Loucy (cell line): ENCODE measurements at regions not wholly inside any gene's neighbourhood (a gene's known extent, or its start where the extent isn't known, plus 50 kb on each side); places are given as distances from the start of the nearest gene placed in this dataset.

Experiments
- CTCF ChIP-seq: fragments of 200-600 bp; sonication (generic); conservative IDR thresholded peaks from 2 replicates; pipeline ENCODE4 v1.5.1; 2014; ENCODE audit warnings: mild to moderate bottlenecking, antibody characterized with exemption, low read length
- EZH2phosphoT487 ChIP-seq: fragments of 200-600 bp; IDR thresholded peaks from 2 replicates; pipeline ENCODE4 v1.6.1; 2018; ENCODE audit warnings: antibody characterized with exemption, mild to moderate bottlenecking, moderate library complexity, borderline replicate concordance

GRCh38 chr11:115895594-115895993 lies 391.4 kb upstream of the CADM1 start:
- TF ChIP-seq CTCF (no peak), EZH2phosphoT487 (no peak)
